NCI-H460 (cell line): ENCODE measurements at regions not wholly inside any gene's neighbourhood (a gene's known extent, or its start where the extent isn't known, plus 50 kb on each side); places are given as distances from the start of the nearest gene placed in this dataset.

Experiments used
- small RNA-seq, 2 experiments: library from RNA; depleted of rRNA; stranded (forward); fragments of <200 nt; gene quantifications; one replicate each; pipeline ENCODE3, GENCODE V24; 2014

Small RNA genes in the stretch of these regions (small RNA-seq; reads per million reads assigned to genes)
- 0 reads per million in 2 experiments for gene AL359920.1
